H1 (cell line): ENCODE measurements at regions not wholly inside any gene's neighbourhood (a gene's known extent, or its start where the extent isn't known, plus 50 kb on each side); places are given as distances from the start of the nearest gene placed in this dataset.

Source experiments
- CTCF ChIA-PET: fragments of 300-600 bp; sonication (Branson Sonifier 250); formaldehyde crosslinking; loops from one replicate; lab custom pipeline; 2021; ENCODE audit not compliant: partially characterized antibody; lab: Charles Lee
- POLR2A ChIA-PET: fragments of 300-600 bp; sonication (Branson Sonifier 250); formaldehyde crosslinking; loops from one replicate; lab custom pipeline; 2021; ENCODE audit warnings: inconsistent platforms; ENCODE audit not compliant: partially characterized antibody; lab: Charles Lee
- DNase-seq, 2 experiments: peaks; one replicate each; pipeline versions ENCODE4 v3.0.0 to v3.0.0-alpha.2; 2010 to 2022; ENCODE audit warnings: low spot score in 2 of 2, low read depth in 1 of 2, mixed read lengths in 1 of 2
- FAIRE-seq: peaks from 2 replicates; lab custom pipeline; 2011; peaks lifted over from hg19 to GRCh38; lab: Jason Lieb, UNC
- H2AFZ ChIP-seq: 2 replicates; pipeline ENCODE4 v1.8.1; 2012; ENCODE audit warnings: low read length, inconsistent platforms
- H2AK5ac ChIP-seq: 2 replicates; pipeline ENCODE4 v1.6.1; 2013; ENCODE audit warnings: low read depth, low read length
- H2BK120ac ChIP-seq: replicated peaks from 2 replicates; pipeline ENCODE3; 2013; ENCODE audit warnings: low read depth, low read length, inconsistent platforms
- H2BK12ac ChIP-seq: 2 replicates; pipeline ENCODE4 v1.6.1; 2013; ENCODE audit warnings: low read depth, low read length
- H2BK15ac ChIP-seq: 2 replicates; pipeline ENCODE4 v1.6.1; 2013; ENCODE audit warnings: low read length
- H2BK20ac ChIP-seq: 2 replicates; pipeline ENCODE4 v1.6.1; 2013; ENCODE audit warnings: low read length
- H2BK5ac ChIP-seq: 2 replicates; pipeline ENCODE4 v1.6.1; 2013; ENCODE audit warnings: low read depth, low read length
- H3K14ac ChIP-seq: 2 replicates; pipeline ENCODE4 v1.6.1; 2013; ENCODE audit warnings: inconsistent platforms; ENCODE audit not compliant: insufficient read length
- H3K18ac ChIP-seq: 2 replicates; pipeline ENCODE4 v1.6.1; 2013; ENCODE audit warnings: low read length; ENCODE audit errors: extremely low read depth
- H3K23ac ChIP-seq: 2 replicates; pipeline ENCODE4 v1.6.1; 2013; ENCODE audit warnings: inconsistent platforms; ENCODE audit not compliant: insufficient read length
- H3K23me2 ChIP-seq: 2 replicates; pipeline ENCODE4 v1.6.1; 2013; ENCODE audit warnings: low read depth, low read length
- H3K27ac ChIP-seq: 2 replicates; pipeline ENCODE4 v1.6.1; 2011; ENCODE audit warnings: low read depth, low read length, inconsistent platforms
- H3K27me3 ChIP-seq, 4 experiments: replicated peaks in 1 of 4; 1 replicate in 1 of 4; 2 replicates in 3 of 4; pipeline versions ENCODE4 v1.6.1 to v1.8.1; 2011 to 2013; ENCODE audit warnings: low read length in 3 of 4, mild to moderate bottlenecking in 3 of 4, inconsistent platforms in 2 of 4, mixed read lengths in 2 of 4, moderate library complexity in 1 of 4; ENCODE audit not compliant: control insufficient read depth in 3 of 4, insufficient read depth in 3 of 4; ENCODE audit errors: extremely low read depth in 1 of 4
- H3K36me3 ChIP-seq, 4 experiments: 2 replicates each; pipeline versions ENCODE4 v1.6.1 to v1.8.1; 2011 to 2013; ENCODE audit warnings: mild to moderate bottlenecking in 4 of 4, low read length in 3 of 4, moderate library complexity in 2 of 4, control low read depth in 1 of 4, inconsistent platforms in 1 of 4; ENCODE audit not compliant: insufficient read depth in 4 of 4, control insufficient read depth in 2 of 4
- H3K4ac ChIP-seq: replicated peaks from 2 replicates; pipeline ENCODE3; 2013; ENCODE audit warnings: low read length, low read depth, mixed read lengths, inconsistent platforms; ENCODE audit not compliant: insufficient read length
- H3K4me1 ChIP-seq, 4 experiments: replicated peaks in 1 of 4; 1 replicate in 1 of 4; 2 replicates in 3 of 4; pipeline versions ENCODE4 v1.6.1 to v1.8.1; 2011 to 2013; ENCODE audit warnings: low read length in 3 of 4, inconsistent platforms in 2 of 4, mixed read lengths in 1 of 4; ENCODE audit not compliant: insufficient read depth in 4 of 4, control insufficient read depth in 3 of 4
- H3K4me2 ChIP-seq, 2 experiments: 2 replicates each; pipeline versions ENCODE4 v1.6.1 to v1.8.1; 2011 to 2013; ENCODE audit warnings: low read depth in 2 of 2, low read length in 2 of 2, control low read depth in 1 of 2, inconsistent platforms in 1 of 2, mild to moderate bottlenecking in 1 of 2; ENCODE audit not compliant: insufficient read depth in 1 of 2
- H3K4me3 ChIP-seq, 4 experiments: fragments of 200-600, 300-600 bp in 1 of 4; sonication (generic), shearing (Covaris generic), sonication (Bioruptor Twin) in 1 of 4; 2 replicates each; pipeline versions ENCODE4 v1.5.1 to v1.8.1; 2011 to 2016; ENCODE audit warnings: low read length in 4 of 4, low read depth in 3 of 4, control low read depth in 2 of 4, inconsistent platforms in 2 of 4, mild to moderate bottlenecking in 2 of 4, mixed read lengths in 1 of 4, moderate library complexity in 1 of 4; ENCODE audit not compliant: insufficient read depth in 2 of 4; ENCODE audit errors: extremely low read depth in 1 of 4
- H3K56ac ChIP-seq: replicated peaks from 2 replicates; pipeline ENCODE3; 2013; ENCODE audit warnings: low read depth, mild to moderate bottlenecking, mixed read lengths, low read length, inconsistent platforms; ENCODE audit not compliant: insufficient read length
- H3K79me1 ChIP-seq: 2 replicates; pipeline ENCODE4 v1.6.1; 2013; ENCODE audit warnings: low read depth, low read length, control low read depth
- H3K79me2 ChIP-seq, 2 experiments: 2 replicates each; pipeline versions ENCODE4 v1.6.1 to v1.8.1; 2012 to 2013; ENCODE audit warnings: low read length in 2 of 2, mild to moderate bottlenecking in 2 of 2, inconsistent platforms in 1 of 2; ENCODE audit not compliant: insufficient read depth in 2 of 2, control insufficient read depth in 1 of 2
- H3K9ac ChIP-seq, 4 experiments: replicated peaks in 1 of 4; 1 replicate in 1 of 4; 2 replicates in 3 of 4; pipeline versions ENCODE4 v1.6.1 to v1.8.1; 2011 to 2013; ENCODE audit warnings: low read depth in 3 of 4, low read length in 3 of 4, control low read depth in 2 of 4, mild to moderate bottlenecking in 2 of 4, moderate library complexity in 2 of 4, inconsistent platforms in 1 of 4; ENCODE audit errors: extremely low read depth in 1 of 4
- H3K9me3 ChIP-seq, 2 experiments: 2 replicates each; pipeline versions ENCODE4 v1.6.1 to v1.8.1; 2012 to 2013; ENCODE audit warnings: mild to moderate bottlenecking in 2 of 2, moderate library complexity in 2 of 2, control low read depth in 1 of 2, inconsistent platforms in 1 of 2, low read depth in 1 of 2, low read length in 1 of 2, mixed read lengths in 1 of 2; ENCODE audit not compliant: insufficient read depth in 2 of 2
- H4K20me1 ChIP-seq, 2 experiments: replicated peaks in 1 of 2; 2 replicates each; pipeline versions ENCODE3 to v1.8.1; 2011 to 2013; ENCODE audit warnings: inconsistent platforms in 2 of 2, low read length in 2 of 2, mild to moderate bottlenecking in 1 of 2; ENCODE audit not compliant: insufficient read depth in 2 of 2, control insufficient read depth in 1 of 2
- H4K5ac ChIP-seq: 2 replicates; pipeline ENCODE4 v1.6.1; 2013; ENCODE audit warnings: low read length, low read depth, mixed read lengths, inconsistent platforms; ENCODE audit not compliant: insufficient read length
- H4K8ac ChIP-seq: 2 replicates; pipeline ENCODE4 v1.8.0; 2013; ENCODE audit warnings: mild to moderate bottlenecking, moderate library complexity, low read length, inconsistent platforms; ENCODE audit not compliant: insufficient read depth; ENCODE audit errors: extremely low read depth
- H4K91ac ChIP-seq: replicated peaks from 2 replicates; pipeline ENCODE3; 2013; ENCODE audit warnings: low read length, mixed read lengths, inconsistent platforms; ENCODE audit not compliant: insufficient read length
- ATF2 ChIP-seq: IDR thresholded peaks from 2 replicates; pipeline ENCODE4 v1.6.1; 2012; ENCODE audit warnings: low read length, inconsistent platforms
- GABPA ChIP-seq: IDR thresholded peaks from 2 replicates; pipeline ENCODE4 v1.6.1; 2011; ENCODE audit warnings: mild to moderate bottlenecking, low read length, moderate library complexity, borderline replicate concordance; ENCODE audit not compliant: insufficient read depth
- JUN ChIP-seq: IDR thresholded peaks from 2 replicates; pipeline ENCODE4 v1.6.1; 2011; ENCODE audit warnings: low read depth, mild to moderate bottlenecking, improper control_type of control experiment, low read length
- JUND ChIP-seq: IDR thresholded peaks from 2 replicates; pipeline ENCODE4 v1.6.1; 2011; ENCODE audit warnings: mild to moderate bottlenecking, improper control_type of control experiment, low read length
- KDM1A ChIP-seq: fragments of 200-600, 300-600 bp; sonication (generic); IDR thresholded peaks from 2 replicates; pipeline ENCODE4 v1.7.1; 2016; ENCODE audit warnings: mild to moderate bottlenecking, low read length, borderline replicate concordance
- MAFK ChIP-seq: IDR thresholded peaks from 2 replicates; pipeline ENCODE4 v1.6.1; 2012; ENCODE audit warnings: low read depth, mild to moderate bottlenecking, improper control_type of control experiment, low read length
- NRF1 ChIP-seq: IDR thresholded peaks from 2 replicates; pipeline ENCODE4 v1.6.1; 2011; ENCODE audit warnings: mild to moderate bottlenecking, low read depth, low read length, improper control_type of control experiment
- RAD21 ChIP-seq, 2 experiments: IDR thresholded peaks in 1 of 2; conservative IDR thresholded peaks in 1 of 2; 2 replicates each; pipeline ENCODE4 v1.6.1; 2011; ENCODE audit warnings: low read depth in 2 of 2, low read length in 2 of 2, improper control_type of control experiment in 1 of 2, inconsistent platforms in 1 of 2, mild to moderate bottlenecking in 1 of 2, moderate library complexity in 1 of 2
- SIRT6 ChIP-seq: IDR thresholded peaks from one replicate; pipeline ENCODE4 v1.7.1; 2012; ENCODE audit warnings: low read length, inconsistent platforms
- TCF12 ChIP-seq: IDR thresholded peaks from 2 replicates; pipeline ENCODE4 v1.6.1; 2011; ENCODE audit warnings: low read depth, mild to moderate bottlenecking, low read length
- ZNF274 ChIP-seq: IDR thresholded peaks from 2 replicates; pipeline ENCODE4 v1.7.0; 2012; ENCODE audit warnings: low read length, borderline replicate concordance; ENCODE audit errors: extremely low read depth

GRCh38 chr1:193489191-193489590 lies 302.8 kb upstream of the B3GALT2 start:
- Histone ChIP-seq H2AK5ac (no peak overlapping the region), H3K79me1 (no peaks in the 10 kb centered on the region), H3K56ac (no peak overlapping the region), H3K4me2 (no peak overlapping the region), H3K27ac (no peak overlapping the region), H3K4me1 (no peaks in the 10 kb centered on the region), H4K91ac (no peak overlapping the region), H3K4ac (no peak overlapping the region), H2BK15ac (no peak overlapping the region), H3K79me2 (no peaks in the 10 kb centered on the region), H4K5ac (no peak overlapping the region), H3K9me3 (no peaks in the 10 kb centered on the region), H4K20me1 (no peaks in the 10 kb centered on the region), H3K18ac (no peak overlapping the region), H2BK120ac (no peak overlapping the region), H3K9ac (no peak overlapping the region), H4K8ac (no peak overlapping the region), H3K23me2 (no peaks in the 10 kb centered on the region), H2BK20ac (no peak overlapping the region), H3K23ac (no peak overlapping the region), H3K36me3 (no peaks in the 10 kb centered on the region), H2BK12ac (no peak overlapping the region), H2AFZ (no peak overlapping the region), H2BK5ac (no peak overlapping the region), H3K14ac (no peak overlapping the region), H3K27me3 (no peaks in the 10 kb centered on the region), H3K4me3 (no peak overlapping the region)
- no peak for DNase-seq
- FAIRE-seq: no peak
- POLR2A ChIA-PET: no interaction called here
- CTCF ChIA-PET: interaction anchor here (1.0 to 1.8 kb wide), 2 partner anchors 10 to 34 kb away, joined by 3 read pairs; no protein-coding TSS in a partner anchor
- TF ChIP-seq RAD21 (IDR thresholded peaks at IDR 0.05 in 1 of 2, conservative IDR thresholded peaks at IDR 0.05 in 1 of 2; ENCODE audit: low read depth in 2 of 2, low read length in 2 of 2) (no peak), MAFK (no peak), TCF12 (no peak), JUN (no peak), KDM1A (no peak), SIRT6 (no peak), NRF1 (no peak), ZNF274 (no peak), JUND (no peak), GABPA (no peak), ATF2 (no peak)
